ENCODE measurements at regions not wholly inside any gene's neighbourhood (a gene's known extent, or its start where the extent isn't known, plus 50 kb on each side); places are given as distances from the start of the nearest gene placed in this dataset.
A peak's percentile ranks its signal among the peaks of the same experiment; 100 is the strongest.

DNA sequence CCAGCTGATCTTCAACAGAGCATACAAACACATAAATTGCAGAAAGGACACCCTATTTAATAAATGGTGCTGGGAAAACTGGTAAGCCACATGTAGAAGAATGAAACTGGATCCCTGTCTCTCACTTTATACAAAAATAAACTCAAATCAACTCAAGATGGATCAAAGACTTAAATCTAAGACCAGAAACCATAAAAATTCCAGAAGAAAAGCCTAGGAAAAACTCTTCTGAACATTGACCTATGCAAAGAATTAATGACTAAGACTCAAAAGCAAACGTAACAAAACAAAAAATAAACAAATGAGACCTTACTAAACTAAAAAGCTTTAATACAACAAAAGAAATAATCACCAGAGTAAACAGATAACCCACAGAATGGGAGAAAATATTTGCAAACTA, 74.5 kb upstream of the ABCC4 start:
- no peak overlapping the region for H3K14ac ChIP-seq (ENCODE audit: low read length)
- DNase-seq (ENCODE audit: low spot score): no peak
- H3K79me1 ChIP-seq (ENCODE audit: low read depth, low read length): no peaks in the 10 kb centered on the region
- no peak overlapping the region for H4K91ac ChIP-seq (ENCODE audit: low read depth, low read length, poor library complexity)
- no peak overlapping the region for H2BK15ac ChIP-seq (ENCODE audit: low read length)
- no CpG with 5 or more reads among the region's 1 CpG for WGBS, 2 donors (ENCODE audit: extremely low coverage in 2 of 2, insufficient read length in 2 of 2, insufficient replicate concordance in 1 of 2)
- H3K9me3 ChIP-seq (replicated peaks in 1 of 2; ENCODE audit: control insufficient read depth in 2 of 2, insufficient read depth in 1 of 2, low read depth in 1 of 2, low read length in 2 of 2): no peaks in the 10 kb centered on the region
- H4K8ac ChIP-seq (ENCODE audit: low read depth, low read length): no peak overlapping the region
- no peak overlapping the region for H2BK120ac ChIP-seq (ENCODE audit: low read depth, low read length)
- no peak overlapping the region for H3K23ac ChIP-seq (ENCODE audit: low read depth, low read length, poor library complexity)
- no peak overlapping the region for H2BK12ac ChIP-seq (ENCODE audit: low read length)
- no peak overlapping the region for H3K27ac ChIP-seq (replicated peaks; ENCODE audit: low read length)
- H2AK5ac ChIP-seq (ENCODE audit: low read depth, low read length): no peak overlapping the region
- H3K9ac ChIP-seq (ENCODE audit: low read depth, low read length, poor library complexity): no peak overlapping the region
- no peak overlapping the region for H3K4me3 ChIP-seq (ENCODE audit: low read length in 2 of 2)
- H3K36me3 ChIP-seq (replicated peaks in 1 of 2; ENCODE audit: control insufficient read depth in 2 of 2, insufficient read depth in 2 of 2, low read length in 2 of 2): no peaks in the 10 kb centered on the region
- no peak overlapping the region for H3K18ac ChIP-seq (ENCODE audit: low read length)
- no peak overlapping the region for H3K4me2 ChIP-seq (ENCODE audit: insufficient read depth, low read length, poor library complexity, severe bottlenecking)
- H2AFZ ChIP-seq (ENCODE audit: low read length): no peak overlapping the region
- H3K4me1 ChIP-seq (ENCODE audit: control insufficient read depth in 2 of 2, insufficient read depth in 1 of 2, low read depth in 1 of 2, low read length in 2 of 2): peaks cover 0 to 2% of the 10 kb centered on the region in 2 donors
- no peak overlapping the region for H2BK5ac ChIP-seq (ENCODE audit: low read length)
- H3K27me3 ChIP-seq (ENCODE audit: control insufficient read depth in 3 of 3, insufficient read depth in 3 of 3, low read depth in 1 of 3, low read length in 3 of 3): no peaks in the 10 kb centered on the region
- H3K4ac ChIP-seq (ENCODE audit: low read length): no peak overlapping the region

DNA sequence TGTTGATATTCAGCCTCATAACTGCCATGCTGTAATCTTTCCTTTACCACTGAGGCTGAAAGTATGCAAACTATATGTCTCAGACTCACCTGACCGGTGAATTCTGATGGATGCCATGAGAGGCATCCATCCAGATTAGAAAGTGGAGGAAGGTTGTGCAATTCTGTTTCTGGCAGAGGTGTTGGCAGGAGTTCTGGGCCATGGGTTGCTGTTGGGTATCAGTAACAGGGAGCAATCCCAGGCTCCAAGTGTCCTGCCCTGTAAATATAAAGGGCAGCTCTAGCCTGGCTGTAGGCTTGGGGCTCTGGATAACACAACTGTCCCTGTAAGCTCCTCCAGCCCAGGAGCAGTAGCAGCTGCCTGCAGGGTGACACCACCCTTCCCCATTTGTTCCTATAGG, 77.4 kb upstream of the ABCC4 start:
- Histone ChIP-seq H2BK120ac (ENCODE audit: low read depth, low read length) (no peak overlapping the region), H3K4me3 (ENCODE audit: low read length in 2 of 2) (no peak overlapping the region), H2AFZ (ENCODE audit: low read length) (no peak overlapping the region), H2AK5ac (ENCODE audit: low read depth, low read length) (no peak overlapping the region), H4K8ac (ENCODE audit: low read depth, low read length) (no peak overlapping the region), H4K91ac (ENCODE audit: low read depth, low read length, poor library complexity) (no peak overlapping the region), H3K4me2 (ENCODE audit: insufficient read depth, low read length, poor library complexity, severe bottlenecking) (no peak overlapping the region), H3K79me1 (ENCODE audit: low read depth, low read length) (no peaks in the 10 kb centered on the region), H2BK15ac (ENCODE audit: low read length) (no peak overlapping the region), H2BK5ac (ENCODE audit: low read length) (no peak overlapping the region), H3K27ac (replicated peaks; ENCODE audit: low read length) (no peak overlapping the region), H3K14ac (ENCODE audit: low read length) (no peak overlapping the region), H3K9me3 (replicated peaks in 1 of 2; ENCODE audit: control insufficient read depth in 2 of 2, insufficient read depth in 1 of 2, low read depth in 1 of 2, low read length in 2 of 2) (no peaks in the 10 kb centered on the region), H3K36me3 (replicated peaks in 1 of 2; ENCODE audit: control insufficient read depth in 2 of 2, insufficient read depth in 2 of 2, low read length in 2 of 2) (no peaks in the 10 kb centered on the region), H3K4me1 (ENCODE audit: control insufficient read depth in 2 of 2, insufficient read depth in 1 of 2, low read depth in 1 of 2, low read length in 2 of 2) (peaks cover 0 to 2% of the 10 kb centered on the region in 2 donors), H3K9ac (ENCODE audit: low read depth, low read length, poor library complexity) (no peak overlapping the region), H3K4ac (ENCODE audit: low read length) (no peak overlapping the region), H2BK12ac (ENCODE audit: low read length) (no peak overlapping the region), H3K27me3 (ENCODE audit: control insufficient read depth in 3 of 3, insufficient read depth in 3 of 3, low read depth in 1 of 3, low read length in 3 of 3) (no peaks in the 10 kb centered on the region), H3K18ac (ENCODE audit: low read length) (no peak overlapping the region), H3K23ac (ENCODE audit: low read depth, low read length, poor library complexity) (no peak overlapping the region)
- no CpG with 5 or more reads among the region's 1 CpG for WGBS, 2 donors (ENCODE audit: extremely low coverage in 2 of 2, insufficient read length in 2 of 2, insufficient replicate concordance in 1 of 2)
- DNase-seq (ENCODE audit: low spot score): no peak

DNA sequence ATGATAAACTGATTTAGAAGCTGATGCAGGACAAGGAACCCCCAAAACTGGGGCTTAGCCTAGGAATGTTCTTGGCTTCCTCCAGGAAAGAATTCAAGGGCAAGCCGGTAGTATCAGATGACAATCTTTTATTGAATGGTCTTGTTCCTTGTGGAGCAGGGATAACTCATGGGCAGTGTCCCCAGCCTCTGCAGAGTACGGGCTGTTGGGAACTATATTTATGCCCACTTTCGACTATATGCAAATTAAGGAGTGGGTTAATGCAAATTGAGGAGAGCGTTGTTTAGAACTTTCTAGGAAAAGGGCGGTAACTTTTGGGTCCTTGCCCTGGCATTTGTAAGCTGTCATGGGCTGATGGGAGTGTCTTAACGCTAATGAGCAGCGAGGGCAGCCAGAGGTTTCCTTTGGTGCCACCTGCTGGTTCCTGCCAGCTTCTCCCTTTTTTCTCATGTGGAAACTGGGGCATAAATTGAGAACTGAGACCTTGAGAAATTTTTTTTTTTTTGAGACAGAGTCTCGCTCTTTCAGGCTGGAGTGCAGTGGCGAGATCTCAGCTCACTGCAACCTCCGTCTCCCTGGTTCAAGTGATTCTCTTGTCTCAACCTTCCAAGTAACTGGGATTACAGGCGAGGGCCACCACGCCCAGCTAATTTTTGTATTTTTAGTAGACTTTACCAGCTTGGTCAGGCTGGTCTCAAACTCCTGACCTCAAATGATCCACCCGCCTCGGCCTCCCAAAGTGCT, 79.4 kb upstream of the ABCC4 start:
- Histone ChIP-seq H3K4me3 (ENCODE audit: low read length in 2 of 2) (no peak overlapping the region), H2BK15ac (ENCODE audit: low read length) (no peak overlapping the region), H3K27ac (replicated peaks; ENCODE audit: low read length) (no peak overlapping the region), H2AK5ac (ENCODE audit: low read depth, low read length) (no peak overlapping the region), H4K91ac (ENCODE audit: low read depth, low read length, poor library complexity) (no peak overlapping the region), H4K8ac (ENCODE audit: low read depth, low read length) (no peak overlapping the region), H3K4ac (ENCODE audit: low read length) (no peak overlapping the region), H3K9me3 (replicated peaks in 1 of 2; ENCODE audit: control insufficient read depth in 2 of 2, insufficient read depth in 1 of 2, low read depth in 1 of 2, low read length in 2 of 2) (no peaks in the 10 kb centered on the region), H3K79me1 (ENCODE audit: low read depth, low read length) (no peaks in the 10 kb centered on the region), H2BK12ac (ENCODE audit: low read length) (no peak overlapping the region), H2BK120ac (ENCODE audit: low read depth, low read length) (no peak overlapping the region), H2BK5ac (ENCODE audit: low read length) (no peak overlapping the region), H3K14ac (ENCODE audit: low read length) (no peak overlapping the region), H3K36me3 (replicated peaks in 1 of 2; ENCODE audit: control insufficient read depth in 2 of 2, insufficient read depth in 2 of 2, low read length in 2 of 2) (no peaks in the 10 kb centered on the region), H3K9ac (ENCODE audit: low read depth, low read length, poor library complexity) (no peak overlapping the region), H3K4me2 (ENCODE audit: insufficient read depth, low read length, poor library complexity, severe bottlenecking) (no peak overlapping the region), H3K27me3 (ENCODE audit: control insufficient read depth in 3 of 3, insufficient read depth in 3 of 3, low read depth in 1 of 3, low read length in 3 of 3) (no peaks in the 10 kb centered on the region), H3K23ac (ENCODE audit: low read depth, low read length, poor library complexity) (no peak overlapping the region), H2AFZ (ENCODE audit: low read length) (peak overlapping the region; percentile 62), H3K4me1 (ENCODE audit: control insufficient read depth in 2 of 2, insufficient read depth in 1 of 2, low read depth in 1 of 2, low read length in 2 of 2) (peaks cover 0 to 2% of the 10 kb centered on the region in 2 donors), H3K18ac (ENCODE audit: low read length) (no peak overlapping the region)
- no CpG with 5 or more reads among the region's 14 CpGs for WGBS, 2 donors (ENCODE audit: extremely low coverage in 2 of 2, insufficient read length in 2 of 2, insufficient replicate concordance in 1 of 2)
- peak; percentile 79 for DNase-seq (ENCODE audit: low spot score)

DNA sequence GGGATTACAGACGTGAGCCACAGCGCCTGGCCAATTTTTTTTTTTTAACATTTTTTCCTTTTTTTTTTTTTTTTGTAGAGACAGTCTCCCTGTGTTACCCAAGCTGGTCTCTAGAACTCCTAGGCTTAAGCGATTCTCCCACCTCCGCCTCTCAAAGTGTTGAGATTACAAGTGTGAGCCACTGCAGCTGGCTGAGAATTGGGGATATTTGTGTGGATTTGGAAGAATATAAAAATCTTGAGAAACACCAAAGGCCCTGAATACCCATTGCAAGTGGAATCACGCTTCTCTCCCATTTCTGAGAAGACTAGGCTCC, 79.9 kb upstream of the ABCC4 start:
- H3K9me3 ChIP-seq (replicated peaks in 1 of 2; ENCODE audit: control insufficient read depth in 2 of 2, insufficient read depth in 1 of 2, low read depth in 1 of 2, low read length in 2 of 2): no peaks in the 10 kb centered on the region
- WGBS, 2 donors (ENCODE audit: extremely low coverage in 2 of 2, insufficient read length in 2 of 2, insufficient replicate concordance in 1 of 2): no CpG with 5 or more reads among the region's 5 CpGs
- DNase-seq (ENCODE audit: low spot score): no peak
- H3K36me3 ChIP-seq (replicated peaks in 1 of 2; ENCODE audit: control insufficient read depth in 2 of 2, insufficient read depth in 2 of 2, low read length in 2 of 2): no peaks in the 10 kb centered on the region
- H3K9ac ChIP-seq (ENCODE audit: low read depth, low read length, poor library complexity): no peak overlapping the region
- H3K4me3 ChIP-seq (ENCODE audit: low read length in 2 of 2): no peak overlapping the region
- no peak overlapping the region for H3K4me2 ChIP-seq (ENCODE audit: insufficient read depth, low read length, poor library complexity, severe bottlenecking)
- H3K4ac ChIP-seq (ENCODE audit: low read length): no peak overlapping the region
- no peak overlapping the region for H2BK120ac ChIP-seq (ENCODE audit: low read depth, low read length)
- H2BK15ac ChIP-seq (ENCODE audit: low read length): peak overlapping the region; percentile 24
- no peak overlapping the region for H2AK5ac ChIP-seq (ENCODE audit: low read depth, low read length)
- H3K27ac ChIP-seq (replicated peaks; ENCODE audit: low read length): no peak overlapping the region
- H4K91ac ChIP-seq (ENCODE audit: low read depth, low read length, poor library complexity): no peak overlapping the region
- no peak overlapping the region for H4K8ac ChIP-seq (ENCODE audit: low read depth, low read length)
- H2BK5ac ChIP-seq (ENCODE audit: low read length): no peak overlapping the region
- H3K79me1 ChIP-seq (ENCODE audit: low read depth, low read length): no peaks in the 10 kb centered on the region
- no peak overlapping the region for H3K23ac ChIP-seq (ENCODE audit: low read depth, low read length, poor library complexity)
- H3K4me1 ChIP-seq (ENCODE audit: control insufficient read depth in 2 of 2, insufficient read depth in 1 of 2, low read depth in 1 of 2, low read length in 2 of 2): peaks cover 0 to 2% of the 10 kb centered on the region in 2 donors
- no peak overlapping the region for H3K18ac ChIP-seq (ENCODE audit: low read length)
- no peak overlapping the region for H3K14ac ChIP-seq (ENCODE audit: low read length)
- peak overlapping the region; percentile 31 for H2AFZ ChIP-seq (ENCODE audit: low read length)
- H3K27me3 ChIP-seq (ENCODE audit: control insufficient read depth in 3 of 3, insufficient read depth in 3 of 3, low read depth in 1 of 3, low read length in 3 of 3): no peaks in the 10 kb centered on the region
- no peak overlapping the region for H2BK12ac ChIP-seq (ENCODE audit: low read length)

All from neuronal stem cell (in vitro differentiated cells).